Mesenchymal stem cell (in vitro differentiated cells and primary cell): ENCODE measurements at regions not wholly inside any gene's neighbourhood (a gene's known extent, or its start where the extent isn't known, plus 50 kb on each side); places are given as distances from the start of the nearest gene placed in this dataset.

Experiments used
- DNase-seq: peaks from one replicate; pipeline ENCODE4 v3.0.0-alpha.2; 2013
- H2AFZ ChIP-seq: one replicate; pipeline ENCODE4 v1.6.1; 2013; ENCODE audit warnings: low read depth, mild to moderate bottlenecking, control low read depth, inconsistent platforms, low read length, moderate library complexity
- H2AK5ac ChIP-seq: 2 replicates; pipeline ENCODE4 v1.6.1; 2013; ENCODE audit warnings: low read length, moderate library complexity, mild to moderate bottlenecking, inconsistent platforms; ENCODE audit not compliant: severe bottlenecking
- H2BK120ac ChIP-seq: one replicate; pipeline ENCODE4 v1.6.1; 2013; ENCODE audit warnings: low read depth, mild to moderate bottlenecking, inconsistent platforms, low read length, moderate library complexity
- H2BK12ac ChIP-seq, 2 experiments: one replicate each; pipeline ENCODE4 v1.6.1; 2013; ENCODE audit warnings: inconsistent platforms in 2 of 2, low read length in 2 of 2, mild to moderate bottlenecking in 2 of 2, moderate library complexity in 2 of 2, control low read depth in 1 of 2
- H2BK15ac ChIP-seq: one replicate; pipeline ENCODE4 v1.6.1; 2013; ENCODE audit warnings: mild to moderate bottlenecking, low read depth, inconsistent platforms; ENCODE audit not compliant: poor library complexity, severe bottlenecking
- H2BK5ac ChIP-seq: 2 replicates; pipeline ENCODE4 v1.6.1; 2013; ENCODE audit warnings: low read depth, mild to moderate bottlenecking, low read length, control low read depth, inconsistent platforms; ENCODE audit not compliant: poor library complexity, severe bottlenecking
- H3K14ac ChIP-seq, 2 experiments: one replicate each; pipeline ENCODE4 v1.6.1; 2013; ENCODE audit warnings: inconsistent platforms in 2 of 2, low read length in 2 of 2, control low read depth in 1 of 2, mild to moderate bottlenecking in 1 of 2, moderate library complexity in 1 of 2
- H3K18ac ChIP-seq, 2 experiments: one replicate each; pipeline ENCODE4 v1.6.1; 2013; ENCODE audit warnings: inconsistent platforms in 2 of 2, low read length in 2 of 2, control low read depth in 1 of 2, low read depth in 1 of 2, mild to moderate bottlenecking in 1 of 2
- H3K23ac ChIP-seq, 2 experiments: one replicate each; pipeline ENCODE4 v1.6.1; 2013; ENCODE audit warnings: inconsistent platforms in 2 of 2, low read length in 2 of 2, mild to moderate bottlenecking in 2 of 2, moderate library complexity in 2 of 2, control low read depth in 1 of 2
- H3K27ac ChIP-seq: 2 replicates; pipeline ENCODE4 v1.5.1; 2013; ENCODE audit warnings: mild to moderate bottlenecking, moderate library complexity, low read length, control low read depth, inconsistent platforms; ENCODE audit not compliant: poor library complexity, severe bottlenecking
- H3K27me3 ChIP-seq, 2 experiments: 2 replicates each; pipeline versions ENCODE4 v1.6.1 to v1.7.0; 2013; ENCODE audit warnings: low read length in 2 of 2, mild to moderate bottlenecking in 2 of 2, moderate library complexity in 2 of 2, control low read depth in 1 of 2, inconsistent platforms in 1 of 2; ENCODE audit not compliant: control insufficient read depth in 1 of 2, insufficient read depth in 1 of 2
- H3K36me3 ChIP-seq, 2 experiments: 2 replicates each; pipeline versions ENCODE4 v1.6.1 to v1.7.0; 2013; ENCODE audit warnings: low read length in 2 of 2, control low read depth in 1 of 2, inconsistent platforms in 1 of 2, low read depth in 1 of 2, mild to moderate bottlenecking in 1 of 2; ENCODE audit not compliant: insufficient read depth in 2 of 2, control insufficient read depth in 1 of 2
- H3K4ac ChIP-seq, 2 experiments: one replicate each; pipeline ENCODE4 v1.6.1; 2013; ENCODE audit warnings: inconsistent platforms in 2 of 2, low read length in 2 of 2, mild to moderate bottlenecking in 2 of 2, moderate library complexity in 2 of 2, control low read depth in 1 of 2, low read depth in 1 of 2
- H3K4me1 ChIP-seq: 2 replicates; pipeline ENCODE4 v1.6.1; 2013; ENCODE audit warnings: low read depth, low read length, control low read depth; ENCODE audit not compliant: control insufficient read depth, insufficient read depth
- H3K4me2 ChIP-seq: 2 replicates; pipeline ENCODE4 v1.6.1; 2013; ENCODE audit warnings: low read length, mild to moderate bottlenecking, inconsistent platforms; ENCODE audit not compliant: poor library complexity, severe bottlenecking
- H3K4me3 ChIP-seq, 2 experiments: 2 replicates each; pipeline versions ENCODE4 v1.5.1 to v1.7.0; 2013; ENCODE audit warnings: low read length in 2 of 2, mild to moderate bottlenecking in 2 of 2, control low read depth in 1 of 2, low read depth in 1 of 2; ENCODE audit not compliant: insufficient read depth in 1 of 2
- H3K79me1 ChIP-seq: replicated peaks from 2 replicates; pipeline ENCODE4 v1.6.1; 2013; ENCODE audit warnings: mild to moderate bottlenecking, control low read depth, low read length, inconsistent platforms; ENCODE audit not compliant: poor library complexity, severe bottlenecking
- H3K9ac ChIP-seq: 2 replicates; pipeline ENCODE4 v1.7.0; 2013; ENCODE audit warnings: mild to moderate bottlenecking, low read length, moderate library complexity
- H3K9me3 ChIP-seq: 2 replicates; pipeline ENCODE4 v1.7.0; 2013; ENCODE audit warnings: mild to moderate bottlenecking, low read length; ENCODE audit not compliant: control insufficient read depth
- H4K8ac ChIP-seq: one replicate; pipeline ENCODE4 v1.6.1; 2013; ENCODE audit warnings: inconsistent platforms, mild to moderate bottlenecking, low read length, moderate library complexity
- H4K91ac ChIP-seq: one replicate; pipeline ENCODE4 v1.6.1; 2013; ENCODE audit warnings: mild to moderate bottlenecking, low read length, inconsistent platforms
- WGBS: methylation state at CpG from one replicate; pipeline ENCODE4 v1.1.7; 2013; ENCODE audit warnings: mixed read lengths; 5-methylcytosine and 5-hydroxymethylcytosine counted together

DNA sequence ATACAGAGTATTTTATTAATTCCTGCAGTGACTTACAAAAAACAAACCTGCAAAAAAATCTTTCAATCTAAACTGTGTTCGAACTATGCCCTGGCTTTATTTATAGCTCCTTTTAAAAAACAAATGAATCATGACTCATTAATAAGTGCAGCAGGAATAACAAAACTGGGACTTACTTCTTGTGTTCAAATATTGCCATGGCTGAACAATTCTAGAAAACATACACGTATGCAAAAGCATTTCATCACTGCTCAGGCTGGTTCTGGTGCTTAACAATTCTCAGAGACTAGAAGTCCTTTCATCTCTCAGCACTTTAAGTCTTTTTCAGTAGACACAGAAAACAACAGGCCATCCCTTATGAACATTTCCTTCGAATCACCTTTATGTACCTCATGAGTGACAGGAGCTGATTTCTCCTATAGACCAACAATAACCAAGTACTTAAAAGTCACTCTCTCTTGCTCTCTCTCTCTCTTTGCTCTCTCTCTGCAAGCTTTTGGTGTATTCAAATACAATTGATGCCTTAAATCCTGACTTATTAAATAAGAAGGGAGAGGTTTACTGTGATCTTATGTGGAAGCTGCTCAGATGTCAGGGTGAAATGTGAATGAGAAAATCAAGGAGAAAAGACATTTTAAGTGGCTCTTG lies 268.8 kb downstream of the TTC8 start:
- H3K79me1 ChIP-seq = no peaks in the 10 kb centered on the region
- H2BK12ac ChIP-seq = no peak overlapping the region
- no peak overlapping the region for H3K14ac ChIP-seq
- no peak overlapping the region for H3K27ac ChIP-seq
- H2AFZ ChIP-seq = no peak overlapping the region
- no peak overlapping the region for H2AK5ac ChIP-seq
- no peak overlapping the region for H2BK15ac ChIP-seq
- H4K91ac ChIP-seq = no peak overlapping the region
- no peak overlapping the region for H3K4me3 ChIP-seq
- H3K4ac ChIP-seq = no peak overlapping the region
- H3K36me3 ChIP-seq = no peaks in the 10 kb centered on the region
- H3K9me3 ChIP-seq = peaks cover 3% of the 10 kb centered on the region
- no peak overlapping the region for H3K4me2 ChIP-seq
- no peak overlapping the region for H2BK5ac ChIP-seq
- no peak overlapping the region for H2BK120ac ChIP-seq
- H3K18ac ChIP-seq = no peak overlapping the region
- no peak overlapping the region for H3K23ac ChIP-seq
- H3K9ac ChIP-seq = no peak overlapping the region
- no peaks in the 10 kb centered on the region for H3K4me1 ChIP-seq
- peaks cover 0 to 6% of the 10 kb centered on the region in 2 experiments for H3K27me3 ChIP-seq
- no peak for DNase-seq
- WGBS = 74% methylated on average over 3 of the region's 3 CpGs
- no peak overlapping the region for H4K8ac ChIP-seq

GRCh38 chr14:89095036-89095435 lies 270.6 kb downstream of the TTC8 start:
- Histone ChIP-seq H3K9me3 (peaks cover 3% of the 10 kb centered on the region), H4K8ac (no peak overlapping the region), H3K79me1 (no peaks in the 10 kb centered on the region), H3K18ac (no peak overlapping the region), H2BK5ac (no peak overlapping the region), H3K4me2 (no peak overlapping the region), H3K9ac (no peak overlapping the region), H4K91ac (no peak overlapping the region), H3K4me1 (no peaks in the 10 kb centered on the region), H3K4ac (no peak overlapping the region), H3K23ac (no peak overlapping the region), H2BK12ac (no peak overlapping the region), H2BK120ac (no peak overlapping the region), H3K36me3 (no peaks in the 10 kb centered on the region), H3K27ac (no peak overlapping the region), H3K14ac (no peak overlapping the region), H2AFZ (no peak overlapping the region), H2AK5ac (no peak overlapping the region), H3K27me3 (peaks cover 0 to 6% of the 10 kb centered on the region in 2 experiments), H2BK15ac (no peak overlapping the region), H3K4me3 (no peak overlapping the region)
- WGBS = 25% methylated on average over 1 of the region's 1 CpG
- no peak for DNase-seq

DNA sequence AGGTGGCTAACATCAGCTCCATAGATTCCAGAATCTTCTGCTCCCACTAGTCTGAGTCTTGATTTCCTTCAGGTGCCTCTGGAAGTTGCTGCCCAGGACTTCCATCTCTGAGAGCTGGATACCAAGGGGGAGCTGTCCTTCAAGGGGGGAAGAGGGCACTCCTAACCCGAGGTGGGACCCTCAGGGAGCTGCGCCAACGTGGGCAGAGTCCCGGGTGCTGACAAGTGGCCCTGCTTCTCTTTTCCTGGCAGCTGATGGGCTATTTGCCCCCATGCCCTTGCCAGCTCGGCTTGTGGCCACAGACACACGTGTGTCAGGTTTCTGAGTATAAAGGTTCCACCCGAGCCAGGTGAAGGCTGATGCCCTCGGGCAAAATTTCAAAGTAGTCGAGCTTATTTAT lies 272.5 kb downstream of the TTC8 start:
- Histone ChIP-seq H2AK5ac (no peak overlapping the region), H2BK15ac (no peak overlapping the region), H2AFZ (no peak overlapping the region), H3K9ac (no peak overlapping the region), H3K4me2 (no peak overlapping the region), H3K14ac (no peak overlapping the region), H2BK120ac (no peak overlapping the region), H4K91ac (no peak overlapping the region), H3K18ac (no peak overlapping the region), H3K4me1 (no peaks in the 10 kb centered on the region), H3K4me3 (no peak overlapping the region), H2BK12ac (no peak overlapping the region), H3K27ac (no peak overlapping the region), H4K8ac (no peak overlapping the region), H3K4ac (no peak overlapping the region), H3K27me3 (peaks cover 0 to 6% of the 10 kb centered on the region in 2 experiments), H3K36me3 (no peaks in the 10 kb centered on the region), H2BK5ac (no peak overlapping the region), H3K9me3 (peaks cover 3% of the 10 kb centered on the region), H3K23ac (no peak overlapping the region), H3K79me1 (no peaks in the 10 kb centered on the region)
- 67% methylated on average over 9 of the region's 9 CpGs for WGBS
- DNase-seq = no peak

DNA sequence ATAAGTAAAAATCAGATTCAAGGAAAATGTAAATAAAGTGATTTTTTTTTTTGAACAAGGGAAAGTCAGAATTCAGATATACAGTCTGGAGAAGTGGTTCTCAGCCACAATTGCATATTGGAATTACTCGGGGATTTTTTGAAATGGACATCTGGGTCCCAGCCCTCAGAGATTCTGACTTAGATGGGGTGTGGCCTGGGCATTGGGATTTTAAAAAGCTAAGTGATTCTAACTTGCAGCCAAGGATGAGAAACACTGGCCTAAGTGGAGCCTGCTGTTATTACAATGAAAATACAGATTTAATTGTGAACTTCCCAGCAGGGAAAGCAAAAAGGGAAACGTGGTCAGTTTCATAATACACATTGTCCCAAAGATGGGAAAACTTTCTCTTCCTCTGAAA lies 273.8 kb downstream of the TTC8 start:
- no peak overlapping the region for H3K23ac ChIP-seq
- no peaks in the 10 kb centered on the region for H3K9me3 ChIP-seq
- no peak overlapping the region for H2BK15ac ChIP-seq
- no peak overlapping the region for H3K14ac ChIP-seq
- H3K27me3 ChIP-seq = peaks cover 0 to 6% of the 10 kb centered on the region in 2 experiments
- no peaks in the 10 kb centered on the region for H3K79me1 ChIP-seq
- no peak overlapping the region for H2AK5ac ChIP-seq
- H2BK12ac ChIP-seq = no peak overlapping the region
- WGBS = 79% methylated on average over 1 of the region's 2 CpGs
- no peak overlapping the region for H4K8ac ChIP-seq
- H2BK120ac ChIP-seq = no peak overlapping the region
- no peaks in the 10 kb centered on the region for H3K36me3 ChIP-seq
- no peak overlapping the region for H4K91ac ChIP-seq
- H2AFZ ChIP-seq = no peak overlapping the region
- no peak overlapping the region for H3K27ac ChIP-seq
- H3K18ac ChIP-seq = no peak overlapping the region
- DNase-seq = no peak
- no peak overlapping the region for H2BK5ac ChIP-seq
- H3K4me2 ChIP-seq = no peak overlapping the region
- H3K4me1 ChIP-seq = no peaks in the 10 kb centered on the region
- no peak overlapping the region for H3K9ac ChIP-seq
- H3K4me3 ChIP-seq = no peak overlapping the region
- no peak overlapping the region for H3K4ac ChIP-seq
